NCI-H1436 (cell line): ENCODE measurements at regions not wholly inside any gene's neighbourhood (a gene's known extent, or its start where the extent isn't known, plus 50 kb on each side); places are given as distances from the start of the nearest gene placed in this dataset.

Source experiments
- DNase-seq: peaks from one replicate; lab custom pipeline; 2025; lab: John Stamatoyannopoulos, UW

- DNase-seq, result no peak
These were observed 288.1 kb downstream of the EPHA4 start for GRCh38 chr2:221283896-221284545.

- no peak for DNase-seq
These were observed 287.0 kb downstream of the EPHA4 start for GRCh38 chr2:221285148-221285547.

GRCh38 chr2:221286406-221286805, 285.7 kb downstream of the EPHA4 start:
- no peak for DNase-seq

- no peak for DNase-seq
These were observed 282.7 kb downstream of the EPHA4 start for GRCh38 chr2:221289389-221289788.

GRCh38 chr2:221289846-221290245, 282.3 kb downstream of the EPHA4 start:
- DNase-seq, result no peak

GRCh38 chr2:221293949-221294742, 278.0 kb downstream of the EPHA4 start:
- DNase-seq, result no peak

- DNase-seq, result no peak
These were observed 267.2 kb downstream of the EPHA4 start for GRCh38 chr2:221304916-221305315.

GRCh38 chr2:221308507-221309066, 263.5 kb downstream of the EPHA4 start:
- no peak for DNase-seq

- DNase-seq, result no peak
These were observed 262.1 kb downstream of the EPHA4 start for GRCh38 chr2:221309892-221310583.

GRCh38 chr2:221310730-221311129, 261.4 kb downstream of the EPHA4 start:
- no peak for DNase-seq

GRCh38 chr2:221312634-221313033, 259.5 kb downstream of the EPHA4 start:
- DNase-seq, result no peak

GRCh38 chr2:221314786-221315185, 257.3 kb downstream of the EPHA4 start:
- no peak for DNase-seq

- peak; percentile 2 for DNase-seq
These were observed 253.6 kb downstream of the EPHA4 start for GRCh38 chr2:221318376-221319130.

- DNase-seq, result no peak
These were observed 249.4 kb downstream of the EPHA4 start for GRCh38 chr2:221322741-221323140.

- DNase-seq, result no peak
These were observed 248.6 kb downstream of the EPHA4 start for GRCh38 chr2:221323513-221323912.

GRCh38 chr2:221330436-221330835, 241.7 kb downstream of the EPHA4 start:
- no peak for DNase-seq

GRCh38 chr2:221334481-221335218, 237.5 kb downstream of the EPHA4 start:
- DNase-seq, result no peak

GRCh38 chr2:221335219-221335752, 236.8 kb downstream of the EPHA4 start:
- no peak for DNase-seq

- no peak for DNase-seq
These were observed 235.1 kb downstream of the EPHA4 start for GRCh38 chr2:221336967-221337366.

- no peak for DNase-seq
These were observed 234.0 kb downstream of the EPHA4 start for GRCh38 chr2:221337957-221338685.
